Hematopoietic multipotent progenitor cell treated with erythropoietin and hydrocortisone succinate and interleukin-3 and kit ligand, for 4 days (in vitro differentiated cells): ENCODE measurements at regions not wholly inside any gene's neighbourhood (a gene's known extent, or its start where the extent isn't known, plus 50 kb on each side); places are given as distances from the start of the nearest gene placed in this dataset.

ENCODE experiments used
- DNase-seq: peaks from one replicate; pipeline ENCODE4 v3.0.0-alpha.2; 2015

GRCh38 chr2:238985041-238985729 is 137.3 kb downstream of the TWIST2 start:
- no peak for DNase-seq

GRCh38 chr2:238985931-238986446 is 138.1 kb downstream of the TWIST2 start:
- no peak for DNase-seq

GRCh38 chr2:238986491-238987351 is 138.8 kb downstream of the TWIST2 start:
- DNase-seq: no peak

GRCh38 chr2:238987352-238987981 is 139.6 kb downstream of the TWIST2 start:
- DNase-seq: no peak

- no peak for DNase-seq
Observed at GRCh38 chr2:238988105-238988504, 140.2 kb downstream of the TWIST2 start.

- DNase-seq: no peak
Observed at GRCh38 chr2:238988752-238989151, 140.9 kb downstream of the TWIST2 start.

GRCh38 chr2:238989484-238989883 is 141.6 kb downstream of the TWIST2 start:
- no peak for DNase-seq

GRCh38 chr2:238994432-238994831 is 146.5 kb downstream of the TWIST2 start:
- no peak for DNase-seq

- DNase-seq: no peak
Observed at GRCh38 chr2:238994876-238995275, 147.0 kb downstream of the TWIST2 start.

GRCh38 chr2:238995634-238996033 is 147.7 kb downstream of the TWIST2 start:
- no peak for DNase-seq

GRCh38 chr2:238996331-238997136 is 148.6 kb downstream of the TWIST2 start:
- DNase-seq: no peak

GRCh38 chr2:238997137-238997390 is 149.2 kb downstream of the TWIST2 start:
- no peak for DNase-seq

- DNase-seq: no peak
Observed at GRCh38 chr2:238997684-238998083, 149.8 kb downstream of the TWIST2 start.
